Right atrium auricular region (tissue), 2 donors: ENCODE measurements at regions not wholly inside any gene's neighbourhood (a gene's known extent, or its start where the extent isn't known, plus 50 kb on each side); places are given as distances from the start of the nearest gene placed in this dataset.
"Not testable (repeated sequence)": the region's sequence is repeated elsewhere in the genome, so short reads cannot be mapped to it uniquely, and the experiment has no call there.

ENCODE experiments used
- DNase-seq: peaks from one replicate; pipeline ENCODE4 v3.0.0-alpha.2; 2019; ENCODE audit warnings: low spot score
- H3K27ac ChIP-seq, 2 donors: fragments of 200-600 bp; sonication (generic); 1 replicate in 1 of 2; 2 replicates in 1 of 2; pipeline ENCODE4 v1.5.1; 2016 to 2019
- H3K27me3 ChIP-seq, 2 donors: fragments of 200-600 bp; sonication (generic); one replicate each; pipeline versions ENCODE4 v1.5.1 to v1.6.0; 2017 to 2019
- H3K36me3 ChIP-seq: fragments of 200-600 bp; sonication (generic); one replicate; pipeline ENCODE4 v1.5.1; 2016
- H3K4me1 ChIP-seq, 2 donors: fragments of 200-600 bp; sonication (generic); one replicate each; pipeline versions ENCODE4 v1.5.1 to v1.6.0; 2017 to 2019
- H3K4me3 ChIP-seq, 2 donors: fragments of 200-600 bp; sonication (generic); 1 replicate in 1 of 2; 2 replicates in 1 of 2; pipeline ENCODE4 v1.5.1; 2017 to 2019; ENCODE audit warnings: mild to moderate bottlenecking in 1 of 2, moderate library complexity in 1 of 2
- H3K9me3 ChIP-seq, 2 donors: fragments of 200-600 bp; sonication (generic); one replicate each; pipeline ENCODE4 v1.5.1; 2019
- TF ChIP-seq, protein P1 (sequence below), 2 donors: fragments of 200-600 bp; sonication (generic); IDR thresholded peaks; one replicate each; pipeline ENCODE4 v1.5.1; 2019; ENCODE audit warnings: antibody characterized with exemption in 2 of 2

DNA sequence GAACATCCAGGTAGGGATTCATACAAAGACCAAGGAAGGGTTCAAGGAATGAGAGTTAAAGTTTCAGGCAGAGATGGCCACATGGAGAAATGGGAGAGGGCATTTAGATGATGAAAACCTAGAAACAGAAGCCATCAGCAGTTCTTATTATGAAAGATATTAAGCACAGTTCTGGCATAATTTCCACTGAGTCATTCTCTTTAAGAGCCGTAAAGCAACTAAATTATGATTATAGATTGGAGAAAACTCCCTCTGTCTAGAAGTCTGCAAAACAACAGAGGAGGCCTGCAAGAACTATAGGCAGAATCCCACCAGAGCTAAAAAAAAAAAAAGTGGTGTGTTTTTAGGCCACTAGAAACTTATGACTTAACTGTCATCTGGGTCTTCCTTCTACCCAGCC, 157.1 kb upstream of the MPDZ start:
- no peaks in the 10 kb centered on the region for H3K27me3 ChIP-seq
- TF ChIP-seq, protein P1, sequence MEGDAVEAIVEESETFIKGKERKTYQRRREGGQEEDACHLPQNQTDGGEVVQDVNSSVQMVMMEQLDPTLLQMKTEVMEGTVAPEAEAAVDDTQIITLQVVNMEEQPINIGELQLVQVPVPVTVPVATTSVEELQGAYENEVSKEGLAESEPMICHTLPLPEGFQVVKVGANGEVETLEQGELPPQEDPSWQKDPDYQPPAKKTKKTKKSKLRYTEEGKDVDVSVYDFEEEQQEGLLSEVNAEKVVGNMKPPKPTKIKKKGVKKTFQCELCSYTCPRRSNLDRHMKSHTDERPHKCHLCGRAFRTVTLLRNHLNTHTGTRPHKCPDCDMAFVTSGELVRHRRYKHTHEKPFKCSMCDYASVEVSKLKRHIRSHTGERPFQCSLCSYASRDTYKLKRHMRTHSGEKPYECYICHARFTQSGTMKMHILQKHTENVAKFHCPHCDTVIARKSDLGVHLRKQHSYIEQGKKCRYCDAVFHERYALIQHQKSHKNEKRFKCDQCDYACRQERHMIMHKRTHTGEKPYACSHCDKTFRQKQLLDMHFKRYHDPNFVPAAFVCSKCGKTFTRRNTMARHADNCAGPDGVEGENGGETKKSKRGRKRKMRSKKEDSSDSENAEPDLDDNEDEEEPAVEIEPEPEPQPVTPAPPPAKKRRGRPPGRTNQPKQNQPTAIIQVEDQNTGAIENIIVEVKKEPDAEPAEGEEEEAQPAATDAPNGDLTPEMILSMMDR (IDR thresholded peaks at IDR 0.05): no peak
- peaks cover 0 to 8% of the 10 kb centered on the region in 2 donors for H3K4me1 ChIP-seq

DNA sequence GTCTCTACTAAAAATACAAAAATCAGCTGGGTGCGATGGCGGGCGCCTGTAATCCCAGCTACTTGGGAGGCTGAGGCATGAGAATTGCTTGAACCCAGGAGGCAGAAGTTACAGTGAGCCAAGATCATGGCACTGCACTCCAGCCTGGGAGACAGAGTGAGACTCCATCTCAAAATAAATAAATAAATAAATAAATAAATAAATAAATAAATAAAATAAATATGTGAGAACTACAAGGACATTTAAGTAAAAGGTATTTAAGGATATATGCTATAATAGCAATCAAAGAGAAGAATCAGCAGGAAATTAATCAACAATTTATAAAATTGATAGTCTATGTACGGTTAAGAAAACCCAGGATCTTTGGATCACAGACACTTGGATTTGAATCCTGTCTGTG, 154.0 kb upstream of the MPDZ start:
- not testable (repeated sequence) for H3K27me3 ChIP-seq, H3K36me3 ChIP-seq, H3K4me1 ChIP-seq, DNase-seq, H3K27ac ChIP-seq, H3K9me3 ChIP-seq, H3K4me3 ChIP-seq

More for the DNA sequence above, 157.1 kb upstream of the MPDZ start:
- no peaks in the 10 kb centered on the region for H3K9me3 ChIP-seq
- DNase-seq: no peak
- H3K27ac ChIP-seq: no peak overlapping the region
- no peak overlapping the region for H3K4me3 ChIP-seq
- no peaks in the 10 kb centered on the region for H3K36me3 ChIP-seq

DNA sequence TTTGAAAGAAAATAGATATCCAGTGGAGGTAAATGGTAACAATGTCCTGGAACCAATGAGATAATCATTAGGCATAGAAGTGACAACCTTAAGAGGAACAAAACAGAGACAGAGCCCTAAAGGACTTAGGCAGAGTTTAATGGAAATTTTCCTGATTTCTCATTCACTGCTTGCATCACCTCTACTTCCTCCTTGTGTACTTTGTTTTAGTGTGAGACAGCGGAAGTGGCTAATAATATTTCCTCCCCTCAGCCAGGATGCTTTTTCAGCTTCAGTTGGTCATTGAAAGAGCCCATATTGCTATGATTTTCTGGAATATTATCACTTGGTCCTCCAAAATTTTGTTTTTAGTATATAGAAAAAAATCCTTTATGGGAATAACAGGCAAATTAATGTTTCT, 153.4 kb upstream of the MPDZ start:
- Histone ChIP-seq H3K36me3 (no peaks in the 10 kb centered on the region), H3K4me3 (no peak overlapping the region), H3K4me1 (peaks cover 0 to 6% of the 10 kb centered on the region in 2 donors), H3K27ac (no peak overlapping the region), H3K27me3 (no peaks in the 10 kb centered on the region), H3K9me3 (no peaks in the 10 kb centered on the region)
- no peak for DNase-seq
- TF ChIP-seq, protein P1 (IDR thresholded peaks at IDR 0.05): no peak

DNA sequence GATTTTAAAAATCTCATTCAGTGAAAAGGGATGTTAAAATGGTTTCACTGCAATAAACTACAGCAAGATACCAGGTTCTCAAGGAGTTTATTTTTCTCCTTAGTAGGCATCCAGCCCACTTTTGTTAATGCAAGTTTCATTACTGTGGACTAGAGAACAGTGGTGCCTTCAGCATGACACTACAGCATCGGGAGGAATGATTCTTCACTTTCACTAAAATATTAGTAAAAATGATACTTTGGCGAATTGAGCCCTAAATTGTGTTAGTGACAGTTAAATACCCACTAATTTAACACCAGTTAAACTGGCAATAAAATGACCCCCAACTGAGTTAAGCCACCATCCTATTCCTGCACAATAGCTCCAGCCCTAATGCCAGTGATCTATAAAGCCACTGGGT, 152.2 kb upstream of the MPDZ start:
- TF ChIP-seq, protein P1 (IDR thresholded peaks at IDR 0.05): no peak

DNA sequence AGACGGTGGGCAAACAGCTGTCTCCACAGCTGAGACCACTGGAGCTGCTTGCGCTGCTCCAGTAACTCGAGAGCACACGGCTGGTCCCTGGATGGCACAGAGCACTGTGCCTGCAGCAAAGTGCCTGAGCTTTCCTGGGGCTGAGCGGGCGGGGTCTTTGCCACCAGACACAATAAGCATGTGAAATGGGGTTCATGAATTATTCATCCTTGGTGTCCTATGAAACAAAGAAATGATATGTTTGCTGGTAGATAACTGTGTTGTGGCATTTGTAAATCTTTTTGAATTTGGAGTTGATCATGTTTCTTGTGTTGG, 151.7 kb upstream of the MPDZ start:
- TF ChIP-seq, protein P1 (IDR thresholded peaks at IDR 0.05): no peak

More for the DNA sequence above, 152.2 kb upstream of the MPDZ start:
- Histone ChIP-seq H3K27ac (no peak overlapping the region), H3K4me1 (peaks cover 0 to 9% of the 10 kb centered on the region in 2 donors), H3K4me3 (no peak overlapping the region), H3K27me3 (no peaks in the 10 kb centered on the region), H3K36me3 (no peaks in the 10 kb centered on the region), H3K9me3 (no peaks in the 10 kb centered on the region)
- no peak for DNase-seq

DNA sequence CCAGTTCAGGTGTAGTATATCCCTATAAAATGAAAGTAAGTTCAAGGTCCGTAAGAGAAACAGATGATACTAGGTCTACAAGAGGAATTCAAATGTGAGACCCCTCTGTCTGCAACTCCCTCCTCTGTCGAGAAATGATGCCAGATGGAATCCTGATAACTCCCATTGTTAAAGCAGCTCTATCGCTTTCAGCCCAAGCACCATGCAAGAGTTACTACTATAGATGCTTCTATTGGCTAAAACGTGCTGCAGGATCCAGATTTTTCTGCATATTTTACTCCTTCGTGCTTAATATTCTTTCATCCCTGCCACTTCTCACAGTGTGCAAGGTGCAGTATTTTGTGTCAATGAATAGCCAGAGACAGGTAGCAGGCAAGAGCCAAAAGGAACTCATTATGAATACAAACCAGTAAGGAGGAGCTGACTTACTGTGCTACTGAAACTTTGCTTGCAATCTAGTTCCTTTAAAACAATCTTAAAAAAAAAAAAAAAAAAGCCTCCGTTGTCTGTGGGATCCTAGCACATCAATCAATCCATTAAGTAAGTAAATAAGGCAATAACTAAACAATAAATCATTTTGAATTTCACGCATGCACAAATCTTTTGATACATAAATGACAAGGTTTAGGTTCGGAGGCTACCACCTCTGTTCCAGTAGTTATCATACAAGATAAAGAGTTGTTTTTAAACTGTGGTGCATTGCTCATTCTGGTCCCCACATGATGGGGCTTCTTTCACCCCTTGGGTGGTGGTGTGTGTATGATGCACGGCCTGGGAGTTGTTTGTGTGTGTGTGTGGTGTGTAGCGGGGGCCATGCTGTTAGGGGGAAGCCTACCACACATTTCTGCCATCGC, 151.1 kb upstream of the MPDZ start:
- Histone ChIP-seq H3K4me1 (peaks cover 0 to 9% of the 10 kb centered on the region in 2 donors), H3K36me3 (no peaks in the 10 kb centered on the region), H3K4me3 (no peak overlapping the region), H3K27ac (no peak overlapping the region), H3K9me3 (no peaks in the 10 kb centered on the region), H3K27me3 (no peaks in the 10 kb centered on the region)
- no peak for DNase-seq
- TF ChIP-seq, protein P1 (IDR thresholded peaks at IDR 0.05): no peak

More for the DNA sequence above, 151.7 kb upstream of the MPDZ start:
- Histone ChIP-seq H3K36me3 (no peaks in the 10 kb centered on the region), H3K4me1 (peaks cover 0 to 9% of the 10 kb centered on the region in 2 donors), H3K27me3 (no peaks in the 10 kb centered on the region), H3K9me3 (no peaks in the 10 kb centered on the region), H3K27ac (no peak overlapping the region), H3K4me3 (no peak overlapping the region)
- DNase-seq: no peak
